Transverse colon (tissue), 4 donors: ENCODE measurements at regions not wholly inside any gene's neighbourhood (a gene's known extent, or its start where the extent isn't known, plus 50 kb on each side); places are given as distances from the start of the nearest gene placed in this dataset.

Experiments
- CTCF ChIP-seq, 5 experiments: fragments of 200-600 bp in 3 of 5; fragments of 450-650 bp in 2 of 5; sonication (generic) in 3 of 5; IDR thresholded peaks; 1 replicate in 2 of 5; 2 replicates in 3 of 5; pipeline ENCODE4 v1.5.1; 2016 to 2017; ENCODE audit warnings: antibody characterized with exemption in 5 of 5, inconsistent platforms in 3 of 5, mild to moderate bottlenecking in 2 of 5, moderate library complexity in 1 of 5
- EP300 ChIP-seq: sonication (generic); formaldehyde crosslinking; IDR thresholded peaks from one replicate; pipeline ENCODE4 v1.6.1; 2017; ENCODE audit warnings: antibody characterized with exemption, low read depth
- POLR2A ChIP-seq: fragments of 450-650 bp; IDR thresholded peaks from one replicate; pipeline ENCODE4 v1.6.1; 2016; ENCODE audit warnings: antibody characterized with exemption, mild to moderate bottlenecking, moderate library complexity
- POLR2AphosphoS5 ChIP-seq, 3 donors: sonication (generic); formaldehyde crosslinking; IDR thresholded peaks; one replicate each; pipeline ENCODE4 v1.6.1; 2016; ENCODE audit warnings: antibody characterized with exemption in 3 of 3

GRCh38 chr5:144864118-144864517 lies 693.4 kb downstream of the KCTD16 start:
- TF ChIP-seq CTCF (IDR thresholded peaks at IDR 0.05) (no peak), POLR2AphosphoS5 (IDR thresholded peaks at IDR 0.05) (no peak), EP300 (no peak), POLR2A (no peak)
